ENCODE measurements at regions not wholly inside any gene's neighbourhood (a gene's known extent, or its start where the extent isn't known, plus 50 kb on each side); places are given as distances from the start of the nearest gene placed in this dataset.
"Not testable (repeated sequence)": the region's sequence is repeated elsewhere in the genome, so short reads cannot be mapped to it uniquely, and the experiment has no call there.

GRCh38 chr13:18408205-18408604 lies 773.4 kb downstream of the TUBA3C start:
- H3K4me1 ChIP-seq; intact Hi-C loops (cut with DNase I); H3K36me3 ChIP-seq; H3K27me3 ChIP-seq; ATAC-seq; H3K27ac ChIP-seq; H3K9me3 ChIP-seq; H3K4me3 ChIP-seq: not testable (repeated sequence)
- WGBS, 4 donors, result 62 to 80% (median 69%) methylated on average over 2 to 26 of the region's 26 CpGs
- DNase-seq, result peak in 1 of 5 donors; percentile 44
